NCI-H2029 treated with DMSO at 0.1 percent for 48 hours (cell line): ENCODE measurements at regions not wholly inside any gene's neighbourhood (a gene's known extent, or its start where the extent isn't known, plus 50 kb on each side); places are given as distances from the start of the nearest gene placed in this dataset.

Experiments
- DNase-seq: peaks from one replicate; lab custom pipeline; 2025; lab: John Stamatoyannopoulos, UW

DNA sequence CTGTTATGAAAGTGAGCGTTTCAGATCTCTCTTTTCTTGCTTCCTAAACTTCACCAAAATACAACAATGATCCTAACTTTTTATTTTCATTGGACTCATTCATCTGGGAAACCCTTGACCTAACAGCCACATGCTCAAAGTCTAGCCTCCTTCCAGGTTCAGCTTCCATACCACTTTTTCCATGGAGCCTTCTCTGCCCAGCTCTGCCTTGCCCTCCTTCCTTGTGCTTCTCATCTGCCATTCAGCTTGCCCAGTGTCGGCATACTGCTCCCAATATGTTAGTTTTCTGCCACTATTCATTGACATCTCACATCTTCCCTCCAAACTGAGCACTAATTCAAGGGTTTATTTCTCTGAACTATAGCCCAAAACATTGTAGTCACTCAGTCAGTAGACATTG is 214.7 kb downstream of the RAD51AP2 start:
- no peak for DNase-seq

DNA sequence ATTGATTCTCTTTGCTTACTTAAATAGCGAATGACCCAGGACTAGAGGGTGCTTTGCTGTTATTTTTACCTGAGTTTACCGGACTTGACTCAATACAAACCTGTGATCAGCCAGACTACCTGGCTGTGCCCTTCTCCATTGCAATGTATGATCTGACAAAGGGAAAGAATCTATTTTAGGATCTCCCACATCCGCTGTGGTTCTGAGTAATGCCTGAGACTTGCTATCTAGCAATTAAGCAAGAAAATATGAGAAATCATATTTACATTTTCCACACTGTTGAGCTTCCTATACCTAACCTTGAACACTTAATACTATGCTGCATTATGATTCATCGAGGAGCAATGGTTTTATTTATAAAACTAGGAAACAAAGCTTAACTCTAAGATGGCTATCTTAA is 215.2 kb downstream of the RAD51AP2 start:
- DNase-seq = no peak

DNA sequence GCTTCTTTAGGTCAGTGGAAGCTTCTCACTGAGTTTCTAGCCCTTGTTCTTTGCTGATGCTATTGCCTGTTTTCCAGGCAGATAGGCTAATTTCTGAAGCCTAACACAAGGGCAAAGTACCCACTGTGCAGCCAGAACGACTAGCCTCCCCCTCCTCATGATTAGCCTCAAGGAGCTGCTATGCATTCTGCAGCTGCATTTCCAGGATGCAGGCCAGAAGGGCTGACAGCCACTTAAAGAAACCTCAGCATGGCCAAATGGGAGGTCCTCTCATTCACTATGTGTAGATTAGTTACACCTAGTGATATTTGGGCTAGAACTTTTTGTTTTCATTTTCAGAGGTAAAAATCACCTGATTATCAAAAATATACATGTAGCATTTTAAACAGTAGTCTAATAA is 216.0 kb downstream of the RAD51AP2 start:
- no peak for DNase-seq

DNA sequence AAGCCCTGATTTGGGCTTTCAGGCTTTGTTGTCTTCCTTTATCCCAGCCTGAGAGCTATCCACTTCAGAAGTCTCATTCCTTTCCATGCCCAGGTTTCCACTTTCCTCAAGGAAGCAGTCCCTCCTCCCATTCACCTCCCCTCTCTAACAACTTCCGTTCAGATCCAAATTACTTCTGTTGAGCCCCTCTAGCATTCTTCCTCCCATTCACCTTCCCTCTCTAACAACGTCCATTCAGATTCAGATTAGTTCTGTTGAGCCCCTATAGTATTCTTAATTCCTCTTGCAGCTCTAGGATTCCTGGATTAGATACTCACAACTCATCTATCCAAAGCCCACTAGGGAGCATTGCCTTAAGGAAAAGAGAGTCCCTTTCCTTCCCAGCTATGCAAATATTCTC is 216.8 kb downstream of the RAD51AP2 start:
- no peak for DNase-seq

DNA sequence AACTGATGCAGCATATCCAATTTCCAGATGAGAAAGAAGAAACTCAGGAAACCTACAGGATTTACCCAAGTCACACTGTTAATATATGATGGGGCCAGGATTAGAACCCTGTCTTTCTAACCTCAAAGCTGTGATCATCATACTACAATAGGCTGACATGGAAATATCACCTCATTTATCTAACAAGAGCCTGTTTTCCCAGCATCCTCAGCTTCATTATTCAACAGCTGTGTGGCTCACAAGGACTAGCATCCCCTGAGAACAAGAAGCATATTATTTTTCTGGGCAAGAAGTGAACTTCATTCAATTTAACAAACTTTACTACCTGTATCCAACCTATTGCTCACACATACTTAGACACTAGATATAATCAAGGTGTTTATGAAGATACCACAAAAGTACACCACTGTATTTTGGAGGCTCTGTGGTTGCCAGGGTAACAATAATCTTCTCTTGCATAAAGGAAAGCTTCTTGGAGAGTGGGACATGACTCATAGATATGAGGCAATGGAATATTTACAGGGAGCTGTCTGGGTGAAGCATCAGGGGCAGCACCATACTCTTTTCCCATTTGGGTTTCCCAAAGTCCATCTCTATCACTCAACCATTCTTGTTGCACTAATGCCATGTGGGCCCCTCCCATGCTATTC is 218.2 kb downstream of the RAD51AP2 start:
- no peak for DNase-seq

DNA sequence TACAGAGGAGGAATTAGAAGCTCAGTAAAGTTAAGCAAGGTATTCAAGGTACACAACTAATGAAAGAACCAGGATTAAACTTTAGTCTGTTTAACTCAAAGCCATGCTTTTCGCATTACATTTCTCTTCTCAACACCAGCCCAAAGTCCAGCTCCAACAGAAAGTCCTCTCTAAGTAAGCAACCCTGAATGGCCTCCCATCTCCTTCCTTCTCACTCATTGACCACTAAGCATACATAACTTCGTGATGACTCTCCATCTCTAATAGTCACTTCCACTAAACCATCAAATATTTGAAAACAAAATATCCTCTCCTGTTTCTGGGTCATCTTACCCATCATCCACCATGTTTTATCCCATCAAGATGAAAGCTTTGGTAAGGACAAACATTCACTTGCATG is 219.8 kb downstream of the RAD51AP2 start:
- no peak for DNase-seq

GRCh38 chr2:17296686-17297085 is 221.6 kb downstream of the RAD51AP2 start:
- DNase-seq = no peak

GRCh38 chr2:17289669-17290068 is 228.6 kb downstream of the RAD51AP2 start:
- no peak for DNase-seq

DNA sequence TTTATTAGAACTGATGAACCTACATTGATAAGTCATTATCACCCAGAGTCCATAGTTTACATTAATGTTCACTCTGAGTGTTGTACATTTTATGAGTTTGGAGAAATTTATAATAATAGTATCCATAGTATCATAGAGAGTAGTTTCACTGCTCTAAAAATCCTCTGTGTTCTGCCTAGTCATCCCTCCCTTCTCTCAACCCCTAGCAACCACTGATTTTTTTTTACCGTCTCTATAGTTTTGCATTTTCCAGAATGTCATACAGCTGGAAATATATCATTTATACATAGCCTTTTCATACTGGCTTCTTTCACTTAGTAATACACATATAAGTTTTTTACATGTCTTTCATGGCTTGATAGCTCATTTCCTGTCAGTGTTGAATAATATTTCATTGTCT is 231.1 kb downstream of the RAD51AP2 start:
- no peak for DNase-seq

GRCh38 chr2:17282826-17283225 is 235.4 kb downstream of the RAD51AP2 start:
- DNase-seq = no peak

DNA sequence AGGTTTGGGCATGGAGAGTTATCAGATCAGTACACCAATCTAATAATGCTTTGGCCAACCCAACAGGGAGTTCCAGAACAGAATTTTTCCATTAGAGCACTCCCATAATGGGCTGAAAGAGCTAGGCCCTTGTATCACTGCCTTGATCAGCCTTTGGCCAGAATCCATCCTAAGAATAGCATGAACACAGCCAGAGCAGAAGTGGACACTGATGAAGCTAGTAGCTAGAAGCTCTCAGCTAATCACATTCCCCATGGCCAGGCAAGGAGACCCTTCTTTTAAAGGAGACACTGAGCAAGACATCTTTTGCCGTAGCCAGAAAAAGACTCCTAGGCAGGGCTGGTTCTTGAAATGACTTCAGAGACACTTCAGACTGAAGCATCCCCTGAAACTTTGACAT is 236.0 kb downstream of the RAD51AP2 start:
- no peak for DNase-seq

DNA sequence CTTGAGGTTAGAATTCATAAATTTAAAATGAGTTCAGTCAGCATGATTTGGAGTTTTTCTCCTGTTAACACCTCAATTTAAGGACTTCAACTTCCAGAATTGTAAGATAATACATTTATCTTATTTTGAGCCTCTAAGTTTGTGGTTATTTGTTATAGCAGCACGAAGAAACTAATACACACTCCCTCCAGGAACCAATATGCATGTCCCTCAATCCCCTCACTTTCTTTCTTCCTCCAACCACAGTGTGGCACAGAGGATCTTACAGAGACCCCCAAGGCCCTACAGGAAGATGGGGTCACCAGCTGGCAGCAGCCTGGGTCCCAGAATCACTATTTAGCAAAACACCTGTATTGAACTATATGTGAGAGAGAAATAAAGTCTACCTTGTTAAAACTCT is 242.0 kb downstream of the RAD51AP2 start:
- no peak for DNase-seq

DNA sequence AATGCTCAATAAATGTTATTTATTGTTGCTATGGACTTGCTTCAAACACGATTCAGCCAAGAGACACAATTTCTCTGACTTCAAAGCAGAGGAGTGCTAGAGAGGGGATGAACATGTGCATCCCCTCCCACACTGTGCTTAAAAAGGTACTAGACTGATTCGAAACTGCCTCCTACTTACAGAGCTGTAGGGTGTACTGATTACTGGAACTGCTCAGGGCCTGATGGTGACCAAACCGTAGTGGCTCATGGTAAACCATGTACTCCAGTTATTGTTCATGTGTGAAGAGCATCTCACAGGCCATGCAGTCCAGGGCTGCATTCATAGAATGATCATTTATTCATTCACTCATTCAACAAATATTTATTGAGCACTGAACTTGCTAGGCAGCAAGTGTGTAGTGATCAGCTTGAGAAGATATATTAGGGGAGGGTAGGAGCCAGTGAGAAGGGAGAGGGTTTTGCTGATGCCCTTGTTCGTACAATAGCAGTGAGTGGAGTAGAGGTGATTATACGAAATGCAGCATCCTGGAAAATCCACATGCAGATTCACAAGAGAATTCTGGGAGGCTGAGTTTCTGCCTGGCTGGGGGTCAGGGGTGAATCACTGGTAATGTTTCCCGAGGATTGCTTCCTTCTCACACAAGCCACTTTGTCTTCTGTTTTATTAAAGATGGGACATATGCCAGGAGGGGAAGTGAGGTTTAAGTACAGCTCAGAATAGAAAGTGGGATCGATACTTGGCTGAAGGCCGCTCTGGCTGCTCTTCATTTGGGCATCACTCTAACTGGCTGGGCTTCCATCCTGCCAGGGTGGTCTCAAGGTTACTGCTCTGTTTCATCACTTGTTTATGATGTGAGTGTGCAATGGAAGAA is 245.4 kb downstream of the RAD51AP2 start:
- DNase-seq = no peak

GRCh38 chr2:17272170-17272569 is 246.1 kb downstream of the RAD51AP2 start:
- no peak for DNase-seq

DNA sequence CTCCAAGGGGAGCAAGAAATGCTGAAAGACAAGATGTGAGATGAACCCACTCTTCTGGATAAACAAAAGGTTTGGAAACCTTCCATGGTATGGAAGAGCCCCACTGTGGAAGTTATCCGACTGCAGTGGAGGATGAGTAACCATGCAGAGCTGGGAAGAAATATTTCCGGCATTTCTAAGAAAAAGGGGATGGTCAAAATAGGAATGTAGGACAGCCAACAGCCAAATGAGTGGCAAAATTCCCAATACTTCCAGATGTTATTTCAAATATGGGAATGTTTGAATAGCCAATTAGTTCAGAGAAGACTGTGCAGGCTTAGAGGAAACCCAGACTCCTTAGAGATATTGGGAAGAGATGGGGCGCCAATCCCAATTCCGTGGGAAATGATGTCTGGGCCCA is 246.8 kb downstream of the RAD51AP2 start:
- no peak for DNase-seq

GRCh38 chr2:17270894-17271293 is 247.3 kb downstream of the RAD51AP2 start:
- no peak for DNase-seq

- DNase-seq = no peak
Measured at GRCh38 chr2:17263570-17263968, 254.7 kb downstream of the RAD51AP2 start.

DNA sequence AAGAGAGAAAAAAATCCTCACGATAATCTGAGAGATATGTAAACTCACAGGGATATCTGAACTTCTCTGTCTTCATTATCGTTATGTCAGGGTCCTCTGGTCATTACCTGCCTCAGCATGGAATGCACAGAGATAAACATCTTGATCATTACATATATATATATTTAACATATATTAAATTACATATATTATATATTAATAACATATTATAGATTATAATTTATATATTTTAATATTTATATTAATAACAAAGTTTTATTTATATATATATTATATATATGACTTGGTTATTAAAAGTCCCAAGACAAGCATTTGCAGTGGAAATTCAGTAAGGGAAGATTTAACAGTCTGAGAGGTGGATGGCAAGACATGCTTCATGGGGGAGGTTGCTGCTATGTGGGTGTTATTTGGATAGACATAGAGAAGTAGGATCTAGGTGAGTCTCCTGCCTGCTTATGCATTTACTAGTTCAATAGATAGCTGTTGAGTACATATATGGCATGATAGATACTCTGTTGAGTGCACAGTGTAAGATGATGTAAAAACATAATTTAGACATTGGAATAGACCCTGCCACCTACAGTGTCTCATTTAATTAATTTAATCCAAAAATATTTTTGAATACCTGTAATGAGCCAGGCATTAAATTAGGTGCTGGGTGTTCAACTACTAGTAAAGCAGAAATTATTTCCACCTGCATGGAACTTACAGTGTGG is 255.2 kb downstream of the RAD51AP2 start:
- no peak for DNase-seq

DNA sequence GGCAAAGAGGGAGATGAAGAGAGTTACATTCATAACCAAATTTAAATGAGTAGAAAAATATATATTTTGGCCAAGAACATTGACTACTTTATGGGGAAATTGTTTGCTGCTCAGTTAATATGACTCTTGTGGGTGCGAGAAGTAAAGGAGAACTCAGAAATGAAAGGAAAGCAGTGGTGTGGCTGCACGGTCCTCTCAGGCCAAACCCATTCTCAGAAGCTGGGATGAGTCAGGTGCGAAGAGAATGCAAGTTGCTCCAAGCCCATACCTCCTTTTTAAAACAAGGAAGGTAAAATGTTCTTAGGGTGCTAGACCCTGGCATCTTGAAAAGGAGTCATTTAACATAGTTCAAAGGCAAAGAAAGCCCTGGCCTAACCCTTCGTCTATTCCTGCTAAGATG is 258.6 kb downstream of the RAD51AP2 start:
- no peak for DNase-seq

GRCh38 chr2:17258861-17259260 is 259.4 kb downstream of the RAD51AP2 start:
- no peak for DNase-seq

- DNase-seq = no peak
Measured at GRCh38 chr2:17257189-17257909, 260.9 kb downstream of the RAD51AP2 start.

GRCh38 chr2:17255071-17255470 is 263.2 kb downstream of the RAD51AP2 start:
- no peak for DNase-seq
